ENCODE measurements at regions not wholly inside any gene's neighbourhood (a gene's known extent, or its start where the extent isn't known, plus 50 kb on each side); places are given as distances from the start of the nearest gene placed in this dataset.

DNA sequence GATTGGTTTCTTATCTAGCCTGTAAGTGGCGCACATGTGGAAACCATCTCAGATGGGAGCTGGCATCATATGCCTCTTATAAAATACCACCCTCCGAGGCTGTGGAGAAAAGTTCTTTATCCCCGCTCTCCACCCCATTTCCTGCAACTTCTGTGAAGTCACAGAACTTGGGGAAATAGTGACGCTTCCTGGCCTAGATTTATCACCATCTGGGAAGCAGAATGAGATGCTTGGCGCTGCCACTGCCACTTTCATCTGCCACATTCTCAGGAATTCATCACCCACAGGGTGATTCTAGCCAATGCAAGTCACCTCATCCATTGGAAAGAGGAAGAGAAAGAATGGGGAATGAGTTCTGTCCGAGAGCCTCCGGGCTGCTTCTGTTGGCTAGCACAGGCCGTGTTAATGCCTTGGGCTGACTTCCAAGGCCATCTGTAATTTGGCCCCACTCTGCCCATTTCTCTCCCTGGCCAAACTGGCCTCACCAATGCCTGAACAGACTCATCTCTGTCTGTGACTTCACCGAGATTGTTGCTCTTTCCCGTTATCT lies 148.8 kb upstream of the SOX4 start:
- TF ChIP-seq, protein P1, sequence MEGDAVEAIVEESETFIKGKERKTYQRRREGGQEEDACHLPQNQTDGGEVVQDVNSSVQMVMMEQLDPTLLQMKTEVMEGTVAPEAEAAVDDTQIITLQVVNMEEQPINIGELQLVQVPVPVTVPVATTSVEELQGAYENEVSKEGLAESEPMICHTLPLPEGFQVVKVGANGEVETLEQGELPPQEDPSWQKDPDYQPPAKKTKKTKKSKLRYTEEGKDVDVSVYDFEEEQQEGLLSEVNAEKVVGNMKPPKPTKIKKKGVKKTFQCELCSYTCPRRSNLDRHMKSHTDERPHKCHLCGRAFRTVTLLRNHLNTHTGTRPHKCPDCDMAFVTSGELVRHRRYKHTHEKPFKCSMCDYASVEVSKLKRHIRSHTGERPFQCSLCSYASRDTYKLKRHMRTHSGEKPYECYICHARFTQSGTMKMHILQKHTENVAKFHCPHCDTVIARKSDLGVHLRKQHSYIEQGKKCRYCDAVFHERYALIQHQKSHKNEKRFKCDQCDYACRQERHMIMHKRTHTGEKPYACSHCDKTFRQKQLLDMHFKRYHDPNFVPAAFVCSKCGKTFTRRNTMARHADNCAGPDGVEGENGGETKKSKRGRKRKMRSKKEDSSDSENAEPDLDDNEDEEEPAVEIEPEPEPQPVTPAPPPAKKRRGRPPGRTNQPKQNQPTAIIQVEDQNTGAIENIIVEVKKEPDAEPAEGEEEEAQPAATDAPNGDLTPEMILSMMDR (IDR thresholded peaks at IDR 0.05), result no peak
- no peak for TF ChIP-seq POLR2A (IDR thresholded peaks at IDR 0.05)
